Adipocyte (in vitro differentiated cells): ENCODE measurements at regions not wholly inside any gene's neighbourhood (a gene's known extent, or its start where the extent isn't known, plus 50 kb on each side); places are given as distances from the start of the nearest gene placed in this dataset.
"Not testable (repeated sequence)": the region's sequence is repeated elsewhere in the genome, so short reads cannot be mapped to it uniquely, and the experiment has no call there.

Source experiments
- DNase-seq: peaks from one replicate; pipeline ENCODE4 v3.0.0-alpha.2; 2015; ENCODE audit warnings: low read depth
- H3K27me3 ChIP-seq: replicated peaks from 2 replicates; pipeline ENCODE4 v1.7.0; 2013; ENCODE audit warnings: mild to moderate bottlenecking, low read length, moderate library complexity; ENCODE audit not compliant: control insufficient read depth, insufficient read depth
- H3K36me3 ChIP-seq: 2 replicates; pipeline ENCODE4 v1.7.0; 2013; ENCODE audit warnings: low read length, mild to moderate bottlenecking, moderate library complexity; ENCODE audit not compliant: control insufficient read depth, insufficient read depth, severe bottlenecking
- H3K4me1 ChIP-seq: 2 replicates; pipeline ENCODE4 v1.7.0; 2013; ENCODE audit warnings: mild to moderate bottlenecking, low read length, moderate library complexity; ENCODE audit not compliant: control insufficient read depth, insufficient read depth
- H3K4me3 ChIP-seq: 2 replicates; pipeline ENCODE4 v1.7.0; 2013; ENCODE audit warnings: mild to moderate bottlenecking, low read length, moderate library complexity
- H3K9ac ChIP-seq: 2 replicates; pipeline ENCODE4 v1.7.0; 2013; ENCODE audit warnings: mild to moderate bottlenecking, low read length, moderate library complexity
- H3K9me3 ChIP-seq: 2 replicates; pipeline ENCODE4 v1.7.0; 2013; ENCODE audit warnings: mild to moderate bottlenecking, low read length, moderate library complexity; ENCODE audit not compliant: control insufficient read depth

DNA sequence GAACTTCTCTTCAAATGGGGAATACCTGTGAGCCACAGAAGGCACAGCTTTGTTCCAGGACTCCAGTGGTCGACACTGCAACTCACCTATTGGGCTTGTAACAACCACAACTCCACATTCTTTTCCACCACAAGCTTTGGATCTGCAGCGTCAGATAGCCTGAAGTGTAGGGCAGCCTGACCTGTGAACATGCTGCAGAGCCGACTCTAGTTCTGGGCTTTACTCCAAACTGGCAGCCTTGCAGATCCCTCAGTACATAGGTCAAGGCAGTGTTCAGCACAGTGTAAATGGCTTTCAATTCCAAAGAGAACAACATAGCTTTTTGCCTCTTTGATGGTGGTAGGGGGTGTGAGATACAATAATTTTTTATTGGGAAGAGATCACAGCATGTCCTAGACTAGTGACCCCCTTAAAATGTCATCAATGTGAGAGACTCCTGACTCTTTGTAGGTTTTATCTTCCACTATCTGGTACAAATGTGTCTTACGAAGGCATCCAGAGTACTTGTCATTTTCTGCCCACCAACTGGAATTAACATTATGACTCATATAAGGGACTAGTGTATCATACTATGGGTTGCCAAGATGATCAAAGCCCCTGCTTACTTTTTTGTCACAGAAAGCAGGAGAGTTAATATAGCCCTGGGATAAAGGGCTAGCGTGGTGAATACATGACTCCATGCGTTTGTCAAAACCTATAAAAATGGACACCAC, 149.8 kb downstream of the COPS8 start:
- no peaks in the 10 kb centered on the region for H3K36me3 ChIP-seq
- H3K4me1 ChIP-seq = peaks cover 56% of the 10 kb centered on the region
- peak overlapping the region; percentile 13 for H3K4me3 ChIP-seq
- peak overlapping the region; percentile 53 for H3K9ac ChIP-seq
- DNase-seq = peak; percentile 79
- H3K27me3 ChIP-seq = no peaks in the 10 kb centered on the region
- no peaks in the 10 kb centered on the region for H3K9me3 ChIP-seq

DNA sequence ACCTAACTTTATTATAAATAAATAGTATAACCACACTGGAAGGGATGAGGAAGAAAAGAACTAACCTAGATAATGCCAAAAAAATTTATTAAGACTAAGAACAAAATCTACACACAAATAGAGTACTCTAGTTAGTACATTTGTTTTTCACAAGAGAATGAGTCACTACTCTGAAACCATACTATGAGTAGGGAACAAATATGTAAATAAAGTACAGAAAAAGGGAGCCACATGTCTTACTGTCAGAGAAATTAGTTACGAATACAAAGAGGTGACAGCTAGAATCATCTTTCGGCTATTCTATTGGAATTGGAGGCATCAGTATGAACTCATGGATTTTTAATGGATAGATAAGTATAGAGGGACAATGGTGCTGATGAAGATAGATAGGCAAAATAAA, 150.5 kb downstream of the COPS8 start:
- Histone ChIP-seq H3K36me3 (no peaks in the 10 kb centered on the region), H3K4me3 (no peak overlapping the region), H3K9me3 (peaks cover 3% of the 10 kb centered on the region), H3K9ac (peak overlapping the region; percentile 53), H3K4me1 (peaks cover 50% of the 10 kb centered on the region), H3K27me3 (no peaks in the 10 kb centered on the region)
- peak; percentile 64 for DNase-seq

DNA sequence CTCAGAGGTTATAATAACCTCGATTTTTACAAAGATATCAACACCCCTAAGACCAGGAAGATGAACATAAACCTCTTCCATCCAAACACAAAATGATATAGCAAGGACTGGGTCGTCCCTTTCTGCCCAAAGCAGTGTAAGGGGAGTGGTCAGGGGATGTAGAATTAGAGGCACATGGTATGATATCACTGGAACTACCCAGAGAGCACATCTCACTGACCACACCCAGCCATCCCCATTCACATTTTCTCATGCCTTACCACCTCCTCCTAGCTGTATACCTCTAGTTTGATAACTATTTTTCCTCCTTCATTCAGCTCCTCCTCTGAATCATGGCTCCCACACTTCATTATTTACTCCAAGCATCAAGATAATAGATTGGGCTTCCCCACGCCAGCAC, 152.6 kb downstream of the COPS8 start:
- H3K9me3 ChIP-seq = peaks cover 15% of the 10 kb centered on the region
- H3K36me3 ChIP-seq = no peaks in the 10 kb centered on the region
- no peak overlapping the region for H3K4me3 ChIP-seq
- peaks cover 53% of the 10 kb centered on the region for H3K4me1 ChIP-seq
- H3K9ac ChIP-seq = no peak overlapping the region
- DNase-seq = no peak
- H3K27me3 ChIP-seq = no peaks in the 10 kb centered on the region

- Histone ChIP-seq H3K27me3 (no peaks in the 10 kb centered on the region), H3K4me1 (peaks cover 51% of the 10 kb centered on the region), H3K4me3 (no peak overlapping the region), H3K36me3 (no peaks in the 10 kb centered on the region), H3K9ac (no peak overlapping the region), H3K9me3 (peaks cover 17% of the 10 kb centered on the region)
- DNase-seq = no peak
Measured at GRCh38 chr2:237240252-237240651, 154.6 kb downstream of the COPS8 start.

DNA sequence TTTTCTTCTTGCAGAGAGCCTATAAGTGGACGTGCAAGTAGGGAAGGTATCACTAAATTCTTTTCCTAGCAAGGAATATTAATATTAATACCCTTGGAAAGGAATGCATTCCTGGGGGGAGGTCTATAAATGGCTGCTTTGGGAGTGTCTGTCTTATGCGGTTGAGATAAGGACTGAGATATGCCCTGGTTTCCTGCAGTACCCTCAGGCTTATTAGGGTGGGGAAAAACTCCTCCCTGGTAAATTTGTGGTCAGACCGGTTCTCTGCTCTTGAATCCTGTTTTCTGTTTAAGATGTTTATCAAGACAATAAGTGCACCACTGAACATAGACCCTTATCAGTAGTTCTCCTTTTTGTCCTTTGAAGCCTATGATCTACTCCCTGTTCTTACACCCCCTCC, 155.2 kb downstream of the COPS8 start:
- H3K36me3 ChIP-seq, DNase-seq, H3K4me3 ChIP-seq, H3K27me3 ChIP-seq, H3K9ac ChIP-seq: not testable (repeated sequence)
- H3K9me3 ChIP-seq = peaks cover 17% of the 10 kb centered on the region
- H3K4me1 ChIP-seq = peaks cover 51% of the 10 kb centered on the region

GRCh38 chr2:237242091-237242536, 156.4 kb downstream of the COPS8 start:
- Histone ChIP-seq H3K4me3 (peak overlapping the region; percentile 14), H3K9me3 (peaks cover 17% of the 10 kb centered on the region), H3K4me1 (peaks cover 43% of the 10 kb centered on the region), H3K9ac (peak overlapping the region; percentile 61), H3K27me3 (no peaks in the 10 kb centered on the region), H3K36me3 (no peaks in the 10 kb centered on the region)
- DNase-seq = no peak

GRCh38 chr2:237243487-237243886, 157.8 kb downstream of the COPS8 start:
- H3K36me3 ChIP-seq = no peaks in the 10 kb centered on the region
- no peaks in the 10 kb centered on the region for H3K27me3 ChIP-seq
- H3K9me3 ChIP-seq = peaks cover 17% of the 10 kb centered on the region
- H3K4me3 ChIP-seq = peak overlapping the region; percentile 14
- H3K9ac ChIP-seq = peak overlapping the region; percentile 25
- no peak for DNase-seq
- peaks cover 43% of the 10 kb centered on the region for H3K4me1 ChIP-seq

GRCh38 chr2:237244178-237244577, 158.5 kb downstream of the COPS8 start:
- peak overlapping the region; percentile 61 for H3K9ac ChIP-seq
- peaks cover 43% of the 10 kb centered on the region for H3K4me1 ChIP-seq
- peaks cover 17% of the 10 kb centered on the region for H3K9me3 ChIP-seq
- no peak for DNase-seq
- no peaks in the 10 kb centered on the region for H3K36me3 ChIP-seq
- H3K27me3 ChIP-seq = no peaks in the 10 kb centered on the region
- H3K4me3 ChIP-seq = no peak overlapping the region

DNA sequence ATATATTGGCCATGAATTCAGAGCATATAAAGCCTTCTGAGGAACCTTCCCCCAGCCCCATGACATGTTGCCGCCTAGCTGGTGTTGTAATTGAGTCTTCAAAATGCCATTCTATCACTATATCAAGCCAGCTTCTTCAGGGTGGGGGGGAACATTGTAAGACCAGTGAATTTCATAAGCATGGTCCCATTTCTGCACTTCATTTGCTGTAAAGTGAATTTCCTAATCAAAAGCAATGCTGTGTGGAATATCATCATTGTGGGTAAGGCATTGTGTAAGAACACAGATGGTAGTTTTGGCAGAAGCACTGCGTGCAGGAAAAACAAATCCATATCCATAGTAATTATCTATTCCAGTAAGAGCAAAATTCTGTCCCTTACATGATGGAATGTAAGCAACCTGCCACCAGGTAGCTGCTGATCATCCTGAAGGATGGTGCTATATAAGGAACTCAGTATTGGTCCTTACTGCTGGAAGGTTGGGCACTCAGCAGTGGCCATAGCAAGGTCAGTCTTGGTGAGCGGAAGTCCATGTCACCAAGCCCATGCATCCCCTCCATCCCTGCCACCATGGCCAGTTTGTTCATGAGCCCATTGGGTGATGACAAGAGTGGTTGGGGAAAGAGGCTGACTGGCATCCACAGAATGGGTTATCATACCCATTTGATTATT, 159.4 kb downstream of the COPS8 start:
- H3K4me3 ChIP-seq = no peak overlapping the region
- peaks cover 43% of the 10 kb centered on the region for H3K4me1 ChIP-seq
- peaks cover 17% of the 10 kb centered on the region for H3K9me3 ChIP-seq
- no peaks in the 10 kb centered on the region for H3K36me3 ChIP-seq
- peak overlapping the region; percentile 61 for H3K9ac ChIP-seq
- H3K27me3 ChIP-seq = no peaks in the 10 kb centered on the region
- peak; percentile 90 for DNase-seq

DNA sequence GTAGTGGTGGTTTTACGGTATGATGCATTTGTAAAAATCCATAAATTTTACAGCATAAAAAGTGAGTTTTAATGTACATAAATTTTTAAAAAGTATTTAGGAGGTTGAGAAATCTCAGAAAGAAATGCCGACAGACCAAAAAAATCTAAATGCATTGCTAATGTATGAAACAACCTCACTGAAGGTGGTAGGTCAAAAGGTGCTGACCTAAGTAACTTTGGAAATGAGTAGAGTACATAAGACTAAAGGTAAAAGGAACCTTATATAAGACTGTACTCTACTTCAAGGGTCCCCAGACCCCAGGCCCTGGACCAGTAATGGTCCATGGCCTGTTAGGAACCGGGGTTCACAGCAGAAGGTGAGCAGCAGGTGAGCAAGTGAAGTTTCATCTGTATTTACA, 163.4 kb downstream of the COL6A3 start:
- Histone ChIP-seq H3K9ac (no peak overlapping the region), H3K4me3 (no peak overlapping the region), H3K9me3 (no peaks in the 10 kb centered on the region), H3K36me3 (no peaks in the 10 kb centered on the region), H3K4me1 (peaks cover 30% of the 10 kb centered on the region), H3K27me3 (no peaks in the 10 kb centered on the region)
- DNase-seq = no peak

DNA sequence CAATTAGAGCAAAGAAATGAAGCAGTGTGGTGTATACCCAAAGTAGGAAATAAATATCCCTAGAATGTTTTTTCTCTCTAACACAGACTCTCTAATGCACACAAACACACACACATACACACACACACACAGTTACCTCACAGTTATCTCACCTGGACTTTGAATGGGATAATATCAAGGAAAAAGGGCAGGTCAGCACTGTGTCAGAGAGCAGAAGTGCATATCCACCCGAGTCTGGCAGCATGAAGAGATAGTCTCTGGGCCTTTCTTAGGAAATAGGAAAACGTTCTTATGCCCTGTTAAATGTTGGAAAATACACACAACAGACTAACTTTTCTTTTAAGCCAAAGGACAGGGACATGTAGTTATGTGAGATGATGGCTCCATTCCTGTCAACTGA, 162.0 kb downstream of the COL6A3 start:
- Histone ChIP-seq H3K9me3 (no peaks in the 10 kb centered on the region), H3K4me3 (no peak overlapping the region), H3K27me3 (no peaks in the 10 kb centered on the region), H3K4me1 (peaks cover 41% of the 10 kb centered on the region), H3K9ac (no peak overlapping the region), H3K36me3 (no peaks in the 10 kb centered on the region)
- no peak for DNase-seq
